OCI-LY3 (cell line): ENCODE measurements at regions not wholly inside any gene's neighbourhood (a gene's known extent, or its start where the extent isn't known, plus 50 kb on each side); places are given as distances from the start of the nearest gene placed in this dataset.

ENCODE experiments used
- H2AFZ ChIP-seq: fragments of 200-600, 300-600 bp; shearing (Covaris generic); 2 replicates; pipeline ENCODE4 v1.6.0; 2014; ENCODE audit warnings: antibody characterized with exemption, low read depth, low read length
- H3K27ac ChIP-seq: fragments of 200-600, 300-600 bp; sonication (generic); 2 replicates; pipeline ENCODE4 v1.5.1; 2014; ENCODE audit warnings: mild to moderate bottlenecking, low read length, moderate library complexity, mixed read lengths
- H3K27me3 ChIP-seq: fragments of 200-600, 300-600 bp; sonication (generic); 2 replicates; pipeline ENCODE4 v1.6.1; 2014; ENCODE audit warnings: low read depth, low read length, mixed read lengths
- H3K36me3 ChIP-seq: fragments of 200-600, 300-600 bp; sonication (generic); replicated peaks from 2 replicates; pipeline ENCODE3; 2014; ENCODE audit warnings: low read depth, low read length, mixed read lengths
- H3K4me1 ChIP-seq: fragments of 300-600, 200-600 bp; sonication (generic); 2 replicates; pipeline ENCODE4 v1.6.1; 2014; ENCODE audit warnings: low read length, mixed read lengths
- H3K4me2 ChIP-seq: fragments of 200-600, 300-600 bp; sonication (generic); 2 replicates; pipeline ENCODE4 v1.6.1; 2014; ENCODE audit warnings: low read length, mixed read lengths
- H3K4me3 ChIP-seq: fragments of 300-600, 200-600 bp; sonication (generic); 2 replicates; pipeline ENCODE4 v1.5.1; 2014; ENCODE audit warnings: antibody characterized with exemption, mild to moderate bottlenecking, low read length, moderate library complexity
- H3K79me2 ChIP-seq: fragments of 300-600, 200-600 bp; shearing (Covaris generic); 2 replicates; pipeline ENCODE4 v1.6.1; 2014; ENCODE audit warnings: mild to moderate bottlenecking, low read length, mixed read lengths
- H3K9ac ChIP-seq: fragments of 300-600, 200-600 bp; shearing (Covaris generic); 2 replicates; pipeline ENCODE4 v1.6.0; 2014; ENCODE audit warnings: mild to moderate bottlenecking, low read length, moderate library complexity
- H3K9me3 ChIP-seq: fragments of 200-600, 300-600 bp; shearing (Covaris generic); 2 replicates; pipeline ENCODE4 v1.6.1; 2014; ENCODE audit warnings: low read length, mixed read lengths; ENCODE audit not compliant: insufficient read depth
- H4K20me1 ChIP-seq: fragments of 200-600, 300-600 bp; sonication (generic); 2 replicates; pipeline ENCODE4 v1.6.1; 2016; ENCODE audit warnings: low read length, mixed read lengths; ENCODE audit not compliant: insufficient read depth
- CTCF ChIP-seq: fragments of 200-600, 300-600 bp; sonication (generic); IDR thresholded peaks from 2 replicates; pipeline ENCODE4 v1.5.1; 2014; ENCODE audit warnings: antibody characterized with exemption, low read length, low read depth
- EZH2phosphoT487 ChIP-seq: fragments of 200-600 bp; shearing (Covaris generic); IDR thresholded peaks from 2 replicates; pipeline ENCODE4 v1.6.1; 2018; ENCODE audit warnings: antibody characterized with exemption, mixed run types, low read depth

- TF ChIP-seq CTCF (no peak), EZH2phosphoT487 (no peak)
- H3K79me2 ChIP-seq: no peaks in the 10 kb centered on the region
- no peaks in the 10 kb centered on the region for H3K36me3 ChIP-seq
- no peak overlapping the region for H3K4me3 ChIP-seq
- H3K4me2 ChIP-seq: no peak overlapping the region
- no peaks in the 10 kb centered on the region for H3K27me3 ChIP-seq
- H3K27ac ChIP-seq: no peak overlapping the region
- no peak overlapping the region for H2AFZ ChIP-seq
- no peaks in the 10 kb centered on the region for H4K20me1 ChIP-seq
- no peaks in the 10 kb centered on the region for H3K9me3 ChIP-seq
- no peaks in the 10 kb centered on the region for H3K4me1 ChIP-seq
- no peak overlapping the region for H3K9ac ChIP-seq
Observed at GRCh38 chr7:116434820-116435341, 64.7 kb upstream of the CAV2 start.

GRCh38 chr7:116436305-116436826 lies 63.2 kb upstream of the CAV2 start:
- H3K4me3 ChIP-seq: no peak overlapping the region
- H3K9me3 ChIP-seq: no peaks in the 10 kb centered on the region
- H3K27me3 ChIP-seq: no peaks in the 10 kb centered on the region
- TF ChIP-seq EZH2phosphoT487 (no peak), CTCF (no peak)
- H3K4me1 ChIP-seq: no peaks in the 10 kb centered on the region
- H3K79me2 ChIP-seq: no peaks in the 10 kb centered on the region
- no peak overlapping the region for H3K9ac ChIP-seq
- no peaks in the 10 kb centered on the region for H4K20me1 ChIP-seq
- no peak overlapping the region for H3K27ac ChIP-seq
- no peaks in the 10 kb centered on the region for H3K36me3 ChIP-seq
- no peak overlapping the region for H3K4me2 ChIP-seq
- no peak overlapping the region for H2AFZ ChIP-seq

GRCh38 chr7:116438267-116438666 lies 61.3 kb upstream of the CAV2 start:
- Histone ChIP-seq H2AFZ (no peak overlapping the region), H3K4me1 (no peaks in the 10 kb centered on the region), H3K27ac (no peak overlapping the region), H3K79me2 (no peaks in the 10 kb centered on the region), H3K9me3 (no peaks in the 10 kb centered on the region), H3K4me2 (no peak overlapping the region), H3K36me3 (no peaks in the 10 kb centered on the region), H3K4me3 (no peak overlapping the region), H4K20me1 (no peaks in the 10 kb centered on the region), H3K9ac (no peak overlapping the region), H3K27me3 (no peaks in the 10 kb centered on the region)
- TF ChIP-seq CTCF (no peak), EZH2phosphoT487 (no peak)

DNA sequence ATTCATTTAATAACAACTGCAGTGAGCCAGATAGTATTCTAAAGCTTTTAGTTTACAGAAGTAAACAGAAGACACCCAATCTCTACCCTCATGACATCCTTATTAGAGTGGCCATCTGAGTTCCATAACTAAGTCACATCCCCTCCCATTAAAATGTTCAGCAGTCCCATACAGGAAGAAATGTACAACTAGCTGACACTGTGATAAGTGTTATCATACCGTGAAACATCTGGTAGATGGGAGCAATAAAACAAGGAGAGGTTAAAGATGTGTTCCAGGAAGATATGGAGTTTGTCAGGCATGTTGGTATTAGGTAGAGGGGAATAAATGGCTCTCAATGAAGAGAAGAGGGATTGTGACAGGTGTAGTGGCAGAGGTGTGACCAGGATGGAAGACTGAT lies 60.5 kb upstream of the CAV2 start:
- no peaks in the 10 kb centered on the region for H3K79me2 ChIP-seq
- no peaks in the 10 kb centered on the region for H3K27me3 ChIP-seq
- H3K27ac ChIP-seq: no peak overlapping the region
- no peak overlapping the region for H2AFZ ChIP-seq
- TF ChIP-seq CTCF (no peak), EZH2phosphoT487 (no peak)
- H3K4me1 ChIP-seq: no peaks in the 10 kb centered on the region
- H3K9ac ChIP-seq: no peak overlapping the region
- H3K36me3 ChIP-seq: no peaks in the 10 kb centered on the region
- no peak overlapping the region for H3K4me3 ChIP-seq
- H3K4me2 ChIP-seq: no peak overlapping the region
- no peaks in the 10 kb centered on the region for H4K20me1 ChIP-seq
- H3K9me3 ChIP-seq: no peaks in the 10 kb centered on the region
